H9 (cell line): ENCODE measurements at regions not wholly inside any gene's neighbourhood (a gene's known extent, or its start where the extent isn't known, plus 50 kb on each side); places are given as distances from the start of the nearest gene placed in this dataset.

Experiments
- DNase-seq: peaks from one replicate; pipeline ENCODE4 v3.0.0-alpha.2; 2017
- H2AFZ ChIP-seq: one replicate; pipeline ENCODE4 v1.6.1; 2013; ENCODE audit warnings: mild to moderate bottlenecking, low read length, control low read depth, moderate library complexity
- H2AK5ac ChIP-seq: 2 replicates; pipeline ENCODE4 v1.6.1; 2013; ENCODE audit warnings: low read length, control low read depth, mixed read lengths; ENCODE audit not compliant: insufficient read length
- H2BK120ac ChIP-seq: one replicate; pipeline ENCODE4 v1.6.1; 2013; ENCODE audit warnings: low read depth, mild to moderate bottlenecking, low read length, control low read depth, inconsistent platforms; ENCODE audit not compliant: poor library complexity, severe bottlenecking
- H2BK12ac ChIP-seq: 2 replicates; pipeline ENCODE4 v1.6.1; 2013; ENCODE audit warnings: low read length, control low read depth, mixed read lengths, low read depth; ENCODE audit not compliant: insufficient read length
- H2BK15ac ChIP-seq: 2 replicates; pipeline ENCODE4 v1.6.1; 2013; ENCODE audit warnings: low read depth, low read length, control low read depth
- H2BK20ac ChIP-seq: one replicate; pipeline ENCODE4 v1.6.1; 2013; ENCODE audit warnings: low read depth, mild to moderate bottlenecking, low read length, control low read depth, inconsistent platforms; ENCODE audit not compliant: poor library complexity, severe bottlenecking
- H2BK5ac ChIP-seq: 2 replicates; pipeline ENCODE4 v1.6.1; 2013; ENCODE audit warnings: low read length, control low read depth, mixed read lengths; ENCODE audit not compliant: insufficient read length
- H3K14ac ChIP-seq: 2 replicates; pipeline ENCODE4 v1.6.1; 2013; ENCODE audit warnings: low read length, control low read depth; ENCODE audit not compliant: insufficient read depth
- H3K18ac ChIP-seq: 2 replicates; pipeline ENCODE4 v1.6.1; 2013; ENCODE audit warnings: low read depth, mild to moderate bottlenecking, mixed read lengths, low read length, control low read depth; ENCODE audit not compliant: insufficient read length
- H3K23ac ChIP-seq: 2 replicates; pipeline ENCODE4 v1.6.1; 2013; ENCODE audit warnings: low read length, control low read depth, mixed read lengths, low read depth; ENCODE audit not compliant: insufficient read length
- H3K23me2 ChIP-seq: 2 replicates; pipeline ENCODE4 v1.6.1; 2013; ENCODE audit warnings: low read depth, mild to moderate bottlenecking, mixed read lengths, low read length, control low read depth; ENCODE audit not compliant: insufficient read length, poor library complexity, severe bottlenecking
- H3K27ac ChIP-seq: 2 replicates; pipeline ENCODE4 v1.5.1; 2013; ENCODE audit warnings: low read length, control low read depth, mixed read lengths, low read depth; ENCODE audit not compliant: insufficient read length
- H3K27me3 ChIP-seq: 2 replicates; pipeline ENCODE4 v1.6.1; 2013; ENCODE audit warnings: low read length, control low read depth, inconsistent platforms; ENCODE audit not compliant: insufficient read depth
- H3K4ac ChIP-seq: 2 replicates; pipeline ENCODE4 v1.6.1; 2013; ENCODE audit warnings: low read depth, mild to moderate bottlenecking, control low read depth, inconsistent platforms, low read length, moderate library complexity
- H3K4me1 ChIP-seq: 2 replicates; pipeline ENCODE4 v1.6.1; 2013; ENCODE audit warnings: low read length, control low read depth, inconsistent platforms; ENCODE audit not compliant: insufficient read depth
- H3K4me2 ChIP-seq: 2 replicates; pipeline ENCODE4 v1.6.1; 2013; ENCODE audit warnings: low read length, control low read depth, mixed read lengths; ENCODE audit not compliant: insufficient read length, insufficient read depth
- H3K56ac ChIP-seq: 2 replicates; pipeline ENCODE4 v1.6.1; 2013; ENCODE audit warnings: low read depth, mild to moderate bottlenecking, mixed read lengths, low read length, control low read depth; ENCODE audit not compliant: insufficient read length
- H3K79me1 ChIP-seq: 2 replicates; pipeline ENCODE4 v1.6.1; 2013; ENCODE audit warnings: low read depth, mild to moderate bottlenecking, moderate library complexity, low read length, control low read depth, inconsistent platforms; ENCODE audit not compliant: insufficient read depth, poor library complexity, severe bottlenecking
- H3K79me2 ChIP-seq: 2 replicates; pipeline ENCODE4 v1.6.1; 2013; ENCODE audit warnings: low read length, control low read depth, inconsistent platforms; ENCODE audit not compliant: insufficient read depth
- H3K9ac ChIP-seq: 2 replicates; pipeline ENCODE4 v1.6.1; 2013; ENCODE audit warnings: low read length, control low read depth, mixed read lengths; ENCODE audit not compliant: insufficient read length; ENCODE audit errors: extremely low read depth
- H3K9me3 ChIP-seq: one replicate; pipeline ENCODE4 v1.6.1; 2013; ENCODE audit warnings: low read depth, low read length, inconsistent platforms; ENCODE audit not compliant: control insufficient read depth
- H3T11ph ChIP-seq: one replicate; pipeline ENCODE4 v1.6.1; 2013; ENCODE audit warnings: mild to moderate bottlenecking, low read length, control low read depth, inconsistent platforms
- H4K20me1 ChIP-seq: one replicate; pipeline ENCODE4 v1.6.1; 2013; ENCODE audit not compliant: control insufficient read depth, insufficient read length, insufficient read depth
- H4K5ac ChIP-seq: 2 replicates; pipeline ENCODE4 v1.6.1; 2013; ENCODE audit warnings: low read depth, mild to moderate bottlenecking, mixed read lengths, low read length, control low read depth; ENCODE audit not compliant: insufficient read length
- H4K8ac ChIP-seq: replicated peaks from 2 replicates; pipeline ENCODE4 v1.6.1; 2013; ENCODE audit warnings: low read length, control low read depth, mixed read lengths, low read depth; ENCODE audit not compliant: insufficient read length
- H4K91ac ChIP-seq: 2 replicates; pipeline ENCODE4 v1.6.1; 2013; ENCODE audit warnings: low read depth, mild to moderate bottlenecking, moderate library complexity, mixed read lengths, low read length, control low read depth; ENCODE audit not compliant: insufficient read length
- H3K27ac Mint-ChIP-seq, 3 experiments: 2 replicates in 2 of 3; 3 replicates in 1 of 3; pipeline ENCODE4 v1.8.0; 2020 to 2021; ENCODE audit warnings: mixed read lengths in 3 of 3, mild to moderate bottlenecking in 1 of 3, moderate library complexity in 1 of 3
- H3K27me3 Mint-ChIP-seq: 2 replicates; pipeline ENCODE4 v1.8.0; 2021; ENCODE audit warnings: low read depth, mild to moderate bottlenecking, moderate library complexity, mixed read lengths
- H3K36me3 Mint-ChIP-seq, 3 experiments: 2 replicates in 2 of 3; 3 replicates in 1 of 3; pipeline ENCODE4 v1.8.0; 2020 to 2021; ENCODE audit warnings: low read depth in 3 of 3, mixed read lengths in 3 of 3; ENCODE audit not compliant: insufficient read depth in 1 of 3
- H3K4me1 Mint-ChIP-seq, 2 experiments: 2 replicates each; pipeline ENCODE4 v1.8.0; 2020; ENCODE audit warnings: mixed read lengths in 2 of 2
- H3K4me3 Mint-ChIP-seq, 2 experiments: 2 replicates in 1 of 2; 3 replicates in 1 of 2; pipeline ENCODE4 v1.8.0; 2020 to 2021; ENCODE audit warnings: mild to moderate bottlenecking in 2 of 2, mixed read lengths in 2 of 2, moderate library complexity in 1 of 2
- H3K9me3 Mint-ChIP-seq, 2 experiments: 2 replicates in 1 of 2; 3 replicates in 1 of 2; pipeline ENCODE4 v1.8.0; 2020; ENCODE audit warnings: mild to moderate bottlenecking in 2 of 2, mixed read lengths in 2 of 2, moderate library complexity in 1 of 2
- WGBS: extraction: QIAGEN DNeasy Blood & Tissue Kit; methylation state at CpG from one replicate; pipeline ENCODE4 v1.1.7; 2013; ENCODE audit warnings: missing lambda C conversion rate, low lambda C conversion rate, mixed read lengths; ENCODE audit not compliant: insufficient read length; ENCODE audit errors: extremely low coverage; 5-methylcytosine and 5-hydroxymethylcytosine counted together
- TF ChIP-seq, protein P1 (sequence below): fragments of 200-600 bp; sonication (generic); conservative IDR thresholded peaks from 3 replicates; pipeline ENCODE4 v1.8.0; 2021; ENCODE audit warnings: antibody characterized with exemption, mild to moderate bottlenecking

DNA sequence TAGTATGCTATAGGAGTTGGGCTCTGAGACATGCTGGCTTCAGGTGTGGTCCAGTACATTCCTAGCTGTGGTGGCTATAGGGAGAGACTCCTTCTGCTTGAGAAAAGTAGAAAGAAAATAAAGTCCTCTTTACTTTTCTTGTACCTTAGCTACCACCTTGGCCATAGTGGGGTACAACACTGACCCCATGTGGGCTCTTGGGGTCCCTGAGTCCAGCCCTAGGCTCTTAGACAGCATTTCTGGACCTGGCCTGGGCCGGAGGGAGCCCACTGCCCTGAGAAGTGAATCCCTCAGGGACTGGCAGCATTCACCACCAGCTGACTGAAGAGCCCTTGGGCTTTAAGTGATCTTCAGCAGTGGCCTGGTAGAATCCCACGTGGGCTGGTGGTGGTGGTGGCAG lies 143.1 kb downstream of the SYT10 start:
- no peaks in the 10 kb centered on the region for H3K79me1 ChIP-seq
- H3K9ac ChIP-seq = no peak overlapping the region
- DNase-seq = peak; percentile 32
- Mint-ChIP-seq H3K27ac (no peak overlapping the region), H3K4me1 (no peaks in the 10 kb centered on the region), H3K9me3 (peaks cover 0 to 4% of the 10 kb centered on the region in 2 experiments; a peak in 3 of 5 replicates), H3K27me3 (no peaks in the 10 kb centered on the region; the same call in 1 of the 2 replicates), H3K36me3 (peaks cover 0 to 2% (median 0%) of the 10 kb centered on the region in 3 experiments; a peak in 1 of 7 replicates), H3K4me3 (no peak overlapping the region)
- no peak overlapping the region for H3T11ph ChIP-seq
- no peak overlapping the region for H3K27ac ChIP-seq
- H3K18ac ChIP-seq = no peak overlapping the region
- no peak overlapping the region for H4K5ac ChIP-seq
- H2BK20ac ChIP-seq = no peak overlapping the region
- WGBS = no CpG with 5 or more reads among the region's 2 CpGs
- H4K91ac ChIP-seq = no peak overlapping the region
- H3K14ac ChIP-seq = no peak overlapping the region
- H3K56ac ChIP-seq = no peak overlapping the region
- H4K20me1 ChIP-seq = no peaks in the 10 kb centered on the region
- no peak overlapping the region for H2BK15ac ChIP-seq
- no peak overlapping the region for H2BK12ac ChIP-seq
- no peaks in the 10 kb centered on the region for H3K23me2 ChIP-seq
- TF ChIP-seq, protein P1, sequence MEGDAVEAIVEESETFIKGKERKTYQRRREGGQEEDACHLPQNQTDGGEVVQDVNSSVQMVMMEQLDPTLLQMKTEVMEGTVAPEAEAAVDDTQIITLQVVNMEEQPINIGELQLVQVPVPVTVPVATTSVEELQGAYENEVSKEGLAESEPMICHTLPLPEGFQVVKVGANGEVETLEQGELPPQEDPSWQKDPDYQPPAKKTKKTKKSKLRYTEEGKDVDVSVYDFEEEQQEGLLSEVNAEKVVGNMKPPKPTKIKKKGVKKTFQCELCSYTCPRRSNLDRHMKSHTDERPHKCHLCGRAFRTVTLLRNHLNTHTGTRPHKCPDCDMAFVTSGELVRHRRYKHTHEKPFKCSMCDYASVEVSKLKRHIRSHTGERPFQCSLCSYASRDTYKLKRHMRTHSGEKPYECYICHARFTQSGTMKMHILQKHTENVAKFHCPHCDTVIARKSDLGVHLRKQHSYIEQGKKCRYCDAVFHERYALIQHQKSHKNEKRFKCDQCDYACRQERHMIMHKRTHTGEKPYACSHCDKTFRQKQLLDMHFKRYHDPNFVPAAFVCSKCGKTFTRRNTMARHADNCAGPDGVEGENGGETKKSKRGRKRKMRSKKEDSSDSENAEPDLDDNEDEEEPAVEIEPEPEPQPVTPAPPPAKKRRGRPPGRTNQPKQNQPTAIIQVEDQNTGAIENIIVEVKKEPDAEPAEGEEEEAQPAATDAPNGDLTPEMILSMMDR = peak; percentile 31; the same call in 2 of the 3 replicates
- no peaks in the 10 kb centered on the region for H3K4me1 ChIP-seq
- no peaks in the 10 kb centered on the region for H3K9me3 ChIP-seq
- H3K23ac ChIP-seq = no peak overlapping the region
- H3K4me2 ChIP-seq = no peak overlapping the region
- no peak overlapping the region for H2AFZ ChIP-seq
- no peaks in the 10 kb centered on the region for H3K79me2 ChIP-seq
- H3K27me3 ChIP-seq = no peaks in the 10 kb centered on the region
- no peak overlapping the region for H2AK5ac ChIP-seq
- no peak overlapping the region for H2BK120ac ChIP-seq
- no peak overlapping the region for H2BK5ac ChIP-seq
- no peak overlapping the region for H4K8ac ChIP-seq
- H3K4ac ChIP-seq = no peak overlapping the region
